SK-N-SH treated with all-trans-retinoic acid at 6 μM for 48 hours (cell line): ENCODE measurements at regions not wholly inside any gene's neighbourhood (a gene's known extent, or its start where the extent isn't known, plus 50 kb on each side); places are given as distances from the start of the nearest gene placed in this dataset.

Source experiments
- ATAC-seq: fragments of 200-7000 bp; cut with Tn5 transposase; 3 replicates; pipeline ENCODE4 v1.9.1; 2020; ENCODE audit warnings: mild to moderate bottlenecking, moderate library complexity
- BACH2 ChIP-seq: fragments of 250-450 bp; sonication (Bioruptor Pico); IDR thresholded peaks from 2 replicates; pipeline ENCODE4 v1.9.0; 2021; ENCODE audit warnings: mild to moderate bottlenecking, borderline replicate concordance
- CREB5 ChIP-seq: fragments of 250-450 bp; sonication (Bioruptor Pico); IDR thresholded peaks from 2 replicates; pipeline ENCODE4 v1.5.1; 2020; ENCODE audit warnings: low read depth, mild to moderate bottlenecking, moderate library complexity
- CSDC2 ChIP-seq: fragments of 250-450 bp; sonication (Bioruptor Pico); IDR thresholded peaks from 2 replicates; pipeline ENCODE4 v1.5.0; 2020; ENCODE audit warnings: mild to moderate bottlenecking, moderate library complexity
- ESRRG ChIP-seq: fragments of 250-450 bp; sonication (Bioruptor Pico); IDR thresholded peaks from 2 replicates; pipeline ENCODE4 v1.6.1; 2021; ENCODE audit warnings: mild to moderate bottlenecking
- GLIS3 ChIP-seq: fragments of 250-450 bp; sonication (Bioruptor Pico); IDR thresholded peaks from 2 replicates; pipeline ENCODE4 v1.5.0; 2020; ENCODE audit warnings: mild to moderate bottlenecking, moderate library complexity
- ISL1 ChIP-seq: fragments of 250-450 bp; sonication (Bioruptor Pico); IDR thresholded peaks from 2 replicates; pipeline ENCODE4 v2.1.2; 2022; ENCODE audit warnings: mild to moderate bottlenecking, moderate library complexity
- OSR1 ChIP-seq: fragments of 250-450 bp; sonication (Bioruptor Pico); IDR thresholded peaks from 2 replicates; pipeline ENCODE4 v1.8.0; 2022; ENCODE audit warnings: moderate library complexity, mild to moderate bottlenecking, inconsistent platforms
- POU6F1 ChIP-seq: fragments of 250-450 bp; sonication (Bioruptor Pico); IDR thresholded peaks from 2 replicates; pipeline ENCODE4 v1.8.0; 2021; ENCODE audit warnings: low read depth, mild to moderate bottlenecking, moderate library complexity, borderline replicate concordance
- PPARA ChIP-seq: fragments of 250-450 bp; sonication (Bioruptor Pico); IDR thresholded peaks from 2 replicates; pipeline ENCODE4 v1.5.0; 2020; ENCODE audit warnings: mild to moderate bottlenecking, borderline replicate concordance
- SNAI2 ChIP-seq: fragments of 250-450 bp; sonication (Bioruptor Pico); IDR thresholded peaks from 2 replicates; pipeline ENCODE4 v1.5.0; 2020; ENCODE audit warnings: mild to moderate bottlenecking, moderate library complexity
- TCF4 ChIP-seq: fragments of 250-450 bp; sonication (Bioruptor Pico); IDR thresholded peaks from 2 replicates; pipeline ENCODE4 v1.8.0; 2021; ENCODE audit warnings: mild to moderate bottlenecking, moderate library complexity, borderline replicate concordance
- TOX ChIP-seq: fragments of 250-450 bp; sonication (Bioruptor Pico); IDR thresholded peaks from 2 replicates; pipeline ENCODE4 v1.8.0; 2021; ENCODE audit warnings: mild to moderate bottlenecking, moderate library complexity, borderline replicate concordance
- ZC3H10 ChIP-seq: fragments of 250-450 bp; sonication (Bioruptor Pico); IDR thresholded peaks from 2 replicates; pipeline ENCODE4 v1.5.1; 2021; ENCODE audit warnings: mild to moderate bottlenecking, moderate library complexity
- ZFP3 ChIP-seq: fragments of 250-450 bp; sonication (Bioruptor Pico); IDR thresholded peaks from 2 replicates; pipeline ENCODE4 v1.5.0; 2020; ENCODE audit warnings: mild to moderate bottlenecking, moderate library complexity
- ZFP30 ChIP-seq: fragments of 450-650 bp; formaldehyde crosslinking; IDR thresholded peaks from 2 replicates; pipeline ENCODE4 v1.5.0; 2022; ENCODE audit warnings: mild to moderate bottlenecking, moderate library complexity
- ZNF565 ChIP-seq: fragments of 450-650 bp; formaldehyde crosslinking; conservative IDR thresholded peaks from 2 replicates; pipeline ENCODE4 v1.5.0; 2020; ENCODE audit warnings: low read depth, mild to moderate bottlenecking, moderate library complexity
- ZNF70 ChIP-seq: fragments of 450-650 bp; formaldehyde crosslinking; IDR thresholded peaks from 2 replicates; pipeline ENCODE4 v1.5.0; 2020; ENCODE audit warnings: mild to moderate bottlenecking, moderate library complexity
- ZNF8 ChIP-seq: fragments of 450-650 bp; formaldehyde crosslinking; IDR thresholded peaks from 2 replicates; pipeline ENCODE4 v1.5.0; 2020; ENCODE audit warnings: mild to moderate bottlenecking, moderate library complexity
- TF ChIP-seq, protein P1 (sequence below): fragments of 250-450 bp; sonication (Bioruptor Pico); IDR thresholded peaks from 2 replicates; pipeline ENCODE4 v1.5.0; 2020; ENCODE audit warnings: mild to moderate bottlenecking, moderate library complexity
- TF ChIP-seq, protein P2 (sequence below): fragments of 250-450 bp; sonication (Bioruptor Pico); IDR thresholded peaks from 2 replicates; pipeline ENCODE4 v1.8.0; 2020; ENCODE audit warnings: mild to moderate bottlenecking, moderate library complexity, borderline replicate concordance
- TF ChIP-seq, protein P3 (sequence below): fragments of 250-450 bp; sonication (Bioruptor Pico); IDR thresholded peaks from 2 replicates; pipeline ENCODE4 v1.5.1; 2021; ENCODE audit warnings: mild to moderate bottlenecking, moderate library complexity

- TF ChIP-seq TCF4 (no peak), GLIS3 (no peak), POU6F1 (CRISPR knock-in tag) (no peak), OSR1 (CRISPR knock-in tag) (no peak), CSDC2 (no peak), ESRRG (CRISPR knock-in tag) (no peak), ZNF70 (CRISPR knock-in tag) (no peak), ZFP30 (no peak), ZFP3 (CRISPR knock-in tag) (no peak), ZNF565 (CRISPR knock-in tag) (no peak), ZC3H10 (CRISPR knock-in tag) (no peak)
- TF ChIP-seq, protein P1, sequence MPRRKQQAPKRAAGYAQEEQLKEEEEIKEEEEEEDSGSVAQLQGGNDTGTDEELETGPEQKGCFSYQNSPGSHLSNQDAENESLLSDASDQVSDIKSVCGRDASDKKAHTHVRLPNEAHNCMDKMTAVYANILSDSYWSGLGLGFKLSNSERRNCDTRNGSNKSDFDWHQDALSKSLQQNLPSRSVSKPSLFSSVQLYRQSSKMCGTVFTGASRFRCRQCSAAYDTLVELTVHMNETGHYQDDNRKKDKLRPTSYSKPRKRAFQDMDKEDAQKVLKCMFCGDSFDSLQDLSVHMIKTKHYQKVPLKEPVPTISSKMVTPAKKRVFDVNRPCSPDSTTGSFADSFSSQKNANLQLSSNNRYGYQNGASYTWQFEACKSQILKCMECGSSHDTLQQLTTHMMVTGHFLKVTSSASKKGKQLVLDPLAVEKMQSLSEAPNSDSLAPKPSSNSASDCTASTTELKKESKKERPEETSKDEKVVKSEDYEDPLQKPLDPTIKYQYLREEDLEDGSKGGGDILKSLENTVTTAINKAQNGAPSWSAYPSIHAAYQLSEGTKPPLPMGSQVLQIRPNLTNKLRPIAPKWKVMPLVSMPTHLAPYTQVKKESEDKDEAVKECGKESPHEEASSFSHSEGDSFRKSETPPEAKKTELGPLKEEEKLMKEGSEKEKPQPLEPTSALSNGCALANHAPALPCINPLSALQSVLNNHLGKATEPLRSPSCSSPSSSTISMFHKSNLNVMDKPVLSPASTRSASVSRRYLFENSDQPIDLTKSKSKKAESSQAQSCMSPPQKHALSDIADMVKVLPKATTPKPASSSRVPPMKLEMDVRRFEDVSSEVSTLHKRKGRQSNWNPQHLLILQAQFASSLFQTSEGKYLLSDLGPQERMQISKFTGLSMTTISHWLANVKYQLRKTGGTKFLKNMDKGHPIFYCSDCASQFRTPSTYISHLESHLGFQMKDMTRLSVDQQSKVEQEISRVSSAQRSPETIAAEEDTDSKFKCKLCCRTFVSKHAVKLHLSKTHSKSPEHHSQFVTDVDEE (CRISPR knock-in tag): no peak
- ATAC-seq: no peak
These were observed 100.2 kb downstream of the THBS2 start for GRCh38 chr6:169153401-169153800.

DNA sequence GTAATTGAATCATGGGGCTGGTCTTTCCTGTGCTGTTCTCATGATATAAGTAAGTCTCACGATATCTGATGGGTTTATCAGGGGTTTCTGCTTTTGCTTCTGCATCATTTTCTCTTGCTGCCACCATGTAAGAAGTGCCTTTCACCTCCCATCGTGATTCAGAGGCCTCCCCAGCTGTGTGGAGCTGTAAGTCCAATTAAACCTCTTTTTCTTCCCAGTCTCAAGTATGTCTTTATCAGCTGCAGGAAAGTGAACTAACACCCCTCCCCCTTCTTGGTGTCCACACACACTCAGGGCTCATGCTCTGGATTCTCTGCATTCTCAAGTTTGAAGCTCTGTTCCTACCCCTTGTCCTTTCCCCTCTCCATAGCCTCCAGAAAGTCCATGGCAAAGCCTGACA, 107.1 kb downstream of the THBS2 start:
- ATAC-seq: no peak

More for the DNA sequence above, 107.1 kb downstream of the THBS2 start:
- TF ChIP-seq BACH2 (CRISPR knock-in tag): no peak
- no peak for TF ChIP-seq CREB5 (CRISPR knock-in tag)
- TF ChIP-seq ZFP3 (CRISPR knock-in tag): no peak
- TF ChIP-seq ISL1 (CRISPR knock-in tag): no peak
- TF ChIP-seq, protein P2, sequence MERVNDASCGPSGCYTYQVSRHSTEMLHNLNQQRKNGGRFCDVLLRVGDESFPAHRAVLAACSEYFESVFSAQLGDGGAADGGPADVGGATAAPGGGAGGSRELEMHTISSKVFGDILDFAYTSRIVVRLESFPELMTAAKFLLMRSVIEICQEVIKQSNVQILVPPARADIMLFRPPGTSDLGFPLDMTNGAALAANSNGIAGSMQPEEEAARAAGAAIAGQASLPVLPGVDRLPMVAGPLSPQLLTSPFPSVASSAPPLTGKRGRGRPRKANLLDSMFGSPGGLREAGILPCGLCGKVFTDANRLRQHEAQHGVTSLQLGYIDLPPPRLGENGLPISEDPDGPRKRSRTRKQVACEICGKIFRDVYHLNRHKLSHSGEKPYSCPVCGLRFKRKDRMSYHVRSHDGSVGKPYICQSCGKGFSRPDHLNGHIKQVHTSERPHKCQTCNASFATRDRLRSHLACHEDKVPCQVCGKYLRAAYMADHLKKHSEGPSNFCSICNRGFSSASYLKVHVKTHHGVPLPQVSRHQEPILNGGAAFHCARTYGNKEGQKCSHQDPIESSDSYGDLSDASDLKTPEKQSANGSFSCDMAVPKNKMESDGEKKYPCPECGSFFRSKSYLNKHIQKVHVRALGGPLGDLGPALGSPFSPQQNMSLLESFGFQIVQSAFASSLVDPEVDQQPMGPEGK: no peak
- no peak for TF ChIP-seq POU6F1 (CRISPR knock-in tag)
- no peak for TF ChIP-seq ZNF8 (CRISPR knock-in tag)
- TF ChIP-seq ESRRG (CRISPR knock-in tag): no peak
- TF ChIP-seq ZC3H10 (CRISPR knock-in tag): no peak
- no peak for TF ChIP-seq TCF4
- no peak for TF ChIP-seq TOX (CRISPR knock-in tag)
- TF ChIP-seq, protein P3, sequence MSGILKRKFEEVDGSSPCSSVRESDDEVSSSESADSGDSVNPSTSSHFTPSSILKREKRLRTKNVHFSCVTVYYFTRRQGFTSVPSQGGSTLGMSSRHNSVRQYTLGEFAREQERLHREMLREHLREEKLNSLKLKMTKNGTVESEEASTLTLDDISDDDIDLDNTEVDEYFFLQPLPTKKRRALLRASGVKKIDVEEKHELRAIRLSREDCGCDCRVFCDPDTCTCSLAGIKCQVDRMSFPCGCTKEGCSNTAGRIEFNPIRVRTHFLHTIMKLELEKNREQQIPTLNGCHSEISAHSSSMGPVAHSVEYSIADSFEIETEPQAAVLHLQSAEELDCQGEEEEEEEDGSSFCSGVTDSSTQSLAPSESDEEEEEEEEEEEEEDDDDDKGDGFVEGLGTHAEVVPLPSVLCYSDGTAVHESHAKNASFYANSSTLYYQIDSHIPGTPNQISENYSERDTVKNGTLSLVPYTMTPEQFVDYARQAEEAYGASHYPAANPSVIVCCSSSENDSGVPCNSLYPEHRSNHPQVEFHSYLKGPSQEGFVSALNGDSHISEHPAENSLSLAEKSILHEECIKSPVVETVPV (CRISPR knock-in tag): no peak
- TF ChIP-seq, protein P1 (CRISPR knock-in tag): no peak
- no peak for TF ChIP-seq GLIS3
- no peak for TF ChIP-seq ZNF565 (CRISPR knock-in tag)
- no peak for TF ChIP-seq PPARA (CRISPR knock-in tag)
- TF ChIP-seq CSDC2: no peak
- TF ChIP-seq SNAI2: no peak
